Erythroblast (primary cell): ENCODE measurements at regions not wholly inside any gene's neighbourhood (a gene's known extent, or its start where the extent isn't known, plus 50 kb on each side); places are given as distances from the start of the nearest gene placed in this dataset.

Experiments
- GATA1 ChIP-seq: IDR thresholded peaks from 2 replicates; pipeline ENCODE4 v1.6.1; 2011; ENCODE audit warnings: low read depth, mild to moderate bottlenecking, control low read depth, low read length, moderate library complexity
- POLR2A ChIP-seq: IDR thresholded peaks from 2 replicates; pipeline ENCODE4 v1.6.1; 2011; ENCODE audit warnings: mild to moderate bottlenecking, low read length

DNA sequence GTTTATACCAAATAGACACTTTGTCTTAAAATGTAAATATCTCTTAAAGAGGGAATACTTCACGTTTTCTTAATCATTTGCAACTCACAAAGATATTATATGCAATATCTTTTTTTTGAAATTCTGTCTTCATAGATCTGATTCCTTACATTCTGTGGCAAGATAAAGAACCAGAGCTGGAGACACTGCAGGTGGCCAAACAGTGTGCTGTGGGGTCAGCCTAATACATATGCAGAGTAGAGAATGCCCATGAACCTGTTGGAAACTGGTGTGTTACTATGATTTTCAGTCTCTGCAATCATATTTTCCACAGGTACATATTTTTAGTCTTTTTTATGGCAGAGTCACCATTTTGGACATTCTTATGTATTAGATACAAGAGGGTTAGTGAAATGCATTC lies 229.6 kb upstream of the CHST9 start:
- TF ChIP-seq POLR2A (no peak), GATA1 (no peak)
